22Rv1 (cell line): ENCODE measurements at regions not wholly inside any gene's neighbourhood (a gene's known extent, or its start where the extent isn't known, plus 50 kb on each side); places are given as distances from the start of the nearest gene placed in this dataset.

Experiments
- CTCF ChIP-seq: fragments of 450-650 bp; IDR thresholded peaks from 2 replicates; pipeline ENCODE4 v1.5.1; 2017; ENCODE audit warnings: mild to moderate bottlenecking
- ZFX ChIP-seq: fragments of 450-650 bp; IDR thresholded peaks from 2 replicates; pipeline ENCODE4 v1.6.1; 2017; ENCODE audit warnings: antibody characterized with exemption, borderline replicate concordance

GRCh38 chr1:103309786-103310185 is 201.5 kb upstream of the COL11A1 start:
- TF ChIP-seq CTCF, result no peak
- no peak for TF ChIP-seq ZFX
